ENCODE measurements at regions not wholly inside any gene's neighbourhood (a gene's known extent, or its start where the extent isn't known, plus 50 kb on each side); places are given as distances from the start of the nearest gene placed in this dataset.

GRCh38 chr5:53378190-53378589 lies 102.2 kb upstream of the FST start:
- no peak for TF ChIP-seq POLR2AphosphoS5 (IDR thresholded peaks at IDR 0.05)
- TF ChIP-seq CTCF (IDR thresholded peaks at IDR 0.05): no peak
- TF ChIP-seq POLR2A (IDR thresholded peaks at IDR 0.05): no peak
